Tibial nerve (tissue), 4 donors: ENCODE measurements at regions not wholly inside any gene's neighbourhood (a gene's known extent, or its start where the extent isn't known, plus 50 kb on each side); places are given as distances from the start of the nearest gene placed in this dataset.

Experiments used
- CTCF ChIP-seq, 5 experiments: fragments of 200-600 bp in 3 of 5; fragments of 450-650 bp in 2 of 5; sonication (generic) in 3 of 5; IDR thresholded peaks; one replicate each; pipeline ENCODE4 v1.5.1; 2016 to 2019; ENCODE audit warnings: antibody characterized with exemption in 5 of 5, mild to moderate bottlenecking in 3 of 5, moderate library complexity in 2 of 5
- EP300 ChIP-seq, 2 donors: sonication (generic); formaldehyde crosslinking; IDR thresholded peaks; one replicate each; pipeline ENCODE4 v1.6.1; 2017; ENCODE audit warnings: antibody characterized with exemption in 2 of 2, mild to moderate bottlenecking in 1 of 2
- POLR2A ChIP-seq, 2 donors: fragments of 450-650 bp; IDR thresholded peaks; one replicate each; pipeline ENCODE4 v1.6.1; 2017; ENCODE audit warnings: antibody characterized with exemption in 2 of 2, mild to moderate bottlenecking in 2 of 2, moderate library complexity in 2 of 2

- no peak for TF ChIP-seq EP300 (IDR thresholded peaks at IDR 0.05)
- TF ChIP-seq CTCF (IDR thresholded peaks at IDR 0.05): no peak
- no peak for TF ChIP-seq POLR2A (IDR thresholded peaks at IDR 0.05)
These were observed 95.3 kb upstream of the RCN1 start for GRCh38 chr11:31995525-31996094.
